ENCODE measurements at regions not wholly inside any gene's neighbourhood (a gene's known extent, or its start where the extent isn't known, plus 50 kb on each side); places are given as distances from the start of the nearest gene placed in this dataset.

GRCh38 chr6:118387921-118388701 is 160.0 kb upstream of the PLN start:
- H4K20me1 ChIP-seq (ENCODE audit: insufficient read depth, low read length), result no peaks in the 10 kb centered on the region
- ChIA-PET CTCF (ENCODE audit: unreplicated experiment) (no interaction called here), POLR2A (interaction anchor here (0.5 to 1.4 kb wide), 2 partner anchors 11 to 25 kb away, joined by 3 read pairs; no protein-coding TSS in a partner anchor)
- intact Hi-C loops (cut with micrococcal nuclease; ENCODE audit: unreplicated experiment), result no loop called here
- no peak overlapping the region for H3K4me2 ChIP-seq (ENCODE audit: low read length)
- no peaks in the 10 kb centered on the region for H3K36me3 ChIP-seq (ENCODE audit: insufficient read depth, low read length)
- no peak overlapping the region for H3K4me3 ChIP-seq (ENCODE audit: low read depth, low read length, poor library complexity, severe bottlenecking)
- no peaks in the 10 kb centered on the region for H3K9me3 ChIP-seq (ENCODE audit: low read length)
- TF ChIP-seq EZH2phosphoT487 (IDR thresholded peaks at IDR 0.05; ENCODE audit: borderline replicate concordance, low read depth, low read length), result no peak
- no peak for TF ChIP-seq CTCF (conservative IDR thresholded peaks at IDR 0.05; ENCODE audit: low read length)
- DNase-seq (ENCODE audit: low spot score), result no peak
- H3K79me2 ChIP-seq (ENCODE audit: insufficient read depth, low read depth, low read length), result no peaks in the 10 kb centered on the region
- H3K4me1 ChIP-seq (ENCODE audit: insufficient read depth, low read length, poor library complexity, severe bottlenecking), result no peaks in the 10 kb centered on the region
- no peak overlapping the region for H2AFZ ChIP-seq (ENCODE audit: low read length)
- H3K27ac ChIP-seq (ENCODE audit: low read depth, low read length, poor library complexity, severe bottlenecking), result no peak overlapping the region
- no TSS peak for BruUV-seq (replicated peaks)
- no peaks in the 10 kb centered on the region for H3K9me2 ChIP-seq (ENCODE audit: insufficient read depth, low read length)

GRCh38 chr6:118391086-118391485 is 157.0 kb upstream of the PLN start:
- no peaks in the 10 kb centered on the region for H3K9me2 ChIP-seq (ENCODE audit: insufficient read depth, low read length)
- H3K4me1 ChIP-seq (ENCODE audit: insufficient read depth, low read length, poor library complexity, severe bottlenecking), result no peaks in the 10 kb centered on the region
- H3K4me3 ChIP-seq (ENCODE audit: low read depth, low read length, poor library complexity, severe bottlenecking), result no peak overlapping the region
- H3K36me3 ChIP-seq (ENCODE audit: insufficient read depth, low read length), result no peaks in the 10 kb centered on the region
- no peak overlapping the region for H3K27ac ChIP-seq (ENCODE audit: low read depth, low read length, poor library complexity, severe bottlenecking)
- ChIA-PET CTCF (ENCODE audit: unreplicated experiment) (no interaction called here), POLR2A (interaction anchor here (0.6 to 0.8 kb wide), 2 partner anchors 12 to 237 kb away, joined by 3 read pairs; no protein-coding TSS in a partner anchor)
- no peak for DNase-seq (ENCODE audit: low spot score)
- intact Hi-C loops (cut with micrococcal nuclease; ENCODE audit: unreplicated experiment), result no loop called here
- no TSS peak for BruUV-seq (replicated peaks)
- H3K4me2 ChIP-seq (ENCODE audit: low read length), result no peak overlapping the region
- no peak for TF ChIP-seq EZH2phosphoT487 (IDR thresholded peaks at IDR 0.05; ENCODE audit: borderline replicate concordance, low read depth, low read length)
- no peak for TF ChIP-seq CTCF (conservative IDR thresholded peaks at IDR 0.05; ENCODE audit: low read length)
- no peaks in the 10 kb centered on the region for H4K20me1 ChIP-seq (ENCODE audit: insufficient read depth, low read length)
- H3K9me3 ChIP-seq (ENCODE audit: low read length), result no peaks in the 10 kb centered on the region
- H3K79me2 ChIP-seq (ENCODE audit: insufficient read depth, low read depth, low read length), result no peaks in the 10 kb centered on the region
- H2AFZ ChIP-seq (ENCODE audit: low read length), result no peak overlapping the region

- POLR2A ChIA-PET, result no interaction called here
- H4K20me1 ChIP-seq (ENCODE audit: insufficient read depth, low read length), result no peaks in the 10 kb centered on the region
- no peaks in the 10 kb centered on the region for H3K4me1 ChIP-seq (ENCODE audit: insufficient read depth, low read length, poor library complexity, severe bottlenecking)
- H3K79me2 ChIP-seq (ENCODE audit: insufficient read depth, low read depth, low read length), result no peaks in the 10 kb centered on the region
- no TSS peak for BruUV-seq (replicated peaks)
- TF ChIP-seq CTCF (conservative IDR thresholded peaks at IDR 0.05; ENCODE audit: low read length), result no peak
- TF ChIP-seq EZH2phosphoT487 (IDR thresholded peaks at IDR 0.05; ENCODE audit: borderline replicate concordance, low read depth, low read length), result no peak
- no peaks in the 10 kb centered on the region for H3K36me3 ChIP-seq (ENCODE audit: insufficient read depth, low read length)
- no peak overlapping the region for H2AFZ ChIP-seq (ENCODE audit: low read length)
- no peak overlapping the region for H3K27ac ChIP-seq (ENCODE audit: low read depth, low read length, poor library complexity, severe bottlenecking)
- H3K9me3 ChIP-seq (ENCODE audit: low read length), result no peaks in the 10 kb centered on the region
- no peaks in the 10 kb centered on the region for H3K9me2 ChIP-seq (ENCODE audit: insufficient read depth, low read length)
- no peak for DNase-seq (ENCODE audit: low spot score)
- no peak overlapping the region for H3K4me3 ChIP-seq (ENCODE audit: low read depth, low read length, poor library complexity, severe bottlenecking)
- H3K4me2 ChIP-seq (ENCODE audit: low read length), result no peak overlapping the region
- CTCF ChIA-PET (ENCODE audit: unreplicated experiment), result no interaction called here
- intact Hi-C loops (cut with micrococcal nuclease; ENCODE audit: unreplicated experiment), result no loop called here
Measured at GRCh38 chr6:118394106-118394505, 154.0 kb upstream of the PLN start.

All from OCI-LY7 (cell line).